Panc1 (cell line): ENCODE measurements at regions not wholly inside any gene's neighbourhood (a gene's known extent, or its start where the extent isn't known, plus 50 kb on each side); places are given as distances from the start of the nearest gene placed in this dataset.

ENCODE experiments used
- ATAC-seq: fragments of 200-7000 bp; cut with Tn5 transposase; 2 replicates; pipeline ENCODE4 v1.9.1; 2020; ENCODE audit warnings: mild to moderate bottlenecking, moderate library complexity
- BruUV-seq: library from RNA; stranded (reverse); fragments of 400-500 nt; replicated peaks from 2 replicates; lab custom pipeline; 2021; lab: Mats Ljungman, UMichigan
- CTCF ChIA-PET: fragments of 300-600 bp; sonication (Branson Sonifier 250); formaldehyde crosslinking; loops from one replicate; lab custom pipeline; 2022; ENCODE audit warnings: antibody characterized with exemption; lab: Charles Lee
- POLR2A ChIA-PET: fragments of 300-600 bp; sonication (Branson Sonifier 250); formaldehyde crosslinking; loops from one replicate; lab custom pipeline; 2022; ENCODE audit warnings: antibody characterized with exemption; lab: Charles Lee
- DNase-seq: peaks from one replicate; pipeline ENCODE4 v3.0.0-alpha.2; 2010; ENCODE audit warnings: low read depth, low spot score
- H3K27ac ChIP-seq: 2 replicates; pipeline ENCODE4 v1.5.1; 2011; ENCODE audit warnings: mild to moderate bottlenecking, low read length, inconsistent platforms
- H3K27me3 ChIP-seq: fragments of 200-500 bp; sonication (Bioruptor generic); 2 replicates; pipeline ENCODE4 v1.6.0; 2014; ENCODE audit warnings: low read length, inconsistent platforms; ENCODE audit not compliant: control insufficient read depth, insufficient read depth
- H3K36me3 ChIP-seq: fragments of 200-500 bp; sonication (Bioruptor generic); 2 replicates; pipeline ENCODE4 v1.5.1; 2014; ENCODE audit warnings: inconsistent platforms, mild to moderate bottlenecking, low read length, moderate library complexity; ENCODE audit not compliant: control insufficient read depth, insufficient read depth
- H3K4me1 ChIP-seq: 2 replicates; pipeline ENCODE4 v1.5.1; 2011; ENCODE audit warnings: inconsistent platforms, mild to moderate bottlenecking, low read length, moderate library complexity; ENCODE audit not compliant: control insufficient read depth, insufficient read depth
- H3K4me3 ChIP-seq, 2 experiments: 2 replicates each; pipeline ENCODE4 v1.5.1; 2011 to 2012; ENCODE audit warnings: low read depth in 2 of 2, low read length in 2 of 2, mild to moderate bottlenecking in 2 of 2, inconsistent platforms in 1 of 2, moderate library complexity in 1 of 2
- H3K9me3 ChIP-seq: fragments of 200-500 bp; sonication (Bioruptor generic); 2 replicates; pipeline ENCODE4 v1.5.1; 2014; ENCODE audit warnings: low read depth, mild to moderate bottlenecking, inconsistent platforms, low read length, moderate library complexity; ENCODE audit not compliant: control insufficient read depth, insufficient read depth
- CTCF ChIP-seq: fragments of 450-650 bp; IDR thresholded peaks from 2 replicates; pipeline ENCODE4 v1.5.1; 2017; ENCODE audit warnings: mild to moderate bottlenecking
- POLR2AphosphoS5 ChIP-seq: IDR thresholded peaks from 2 replicates; pipeline ENCODE4 v1.6.1; 2012; ENCODE audit warnings: mild to moderate bottlenecking, low read depth, low read length, moderate library complexity
- SIN3A ChIP-seq: IDR thresholded peaks from 2 replicates; pipeline ENCODE4 v1.6.1; 2012; ENCODE audit warnings: low read depth, mild to moderate bottlenecking, low read length, moderate library complexity, borderline replicate concordance; ENCODE audit not compliant: insufficient read depth
- TCF7L2 ChIP-seq: IDR thresholded peaks from 2 replicates; pipeline ENCODE4 v1.6.1; 2011; ENCODE audit warnings: mild to moderate bottlenecking, low read depth, low read length, inconsistent platforms
- in situ Hi-C: cut with HindIII; loops from 2 replicates; pipeline ENCODE4 v1.10.0; 2016; ENCODE audit warnings: low sequenced_read_pairs, low pct_unique_long_range_greater_than_20kb
- intact Hi-C: fragments of 100-400 bp; cut with micrococcal nuclease; formaldehyde crosslinking; loops from one replicate; pipeline ENCODE4 v1.10.0; 2022; ENCODE audit not compliant: unreplicated experiment
- TF ChIP-seq, protein P1 (sequence below), 2 experiments: IDR thresholded peaks; 2 replicates each; pipeline ENCODE4 v1.6.1; 2011 to 2012; ENCODE audit warnings: low read depth in 2 of 2, control low read depth in 1 of 2, low read length in 1 of 2, mild to moderate bottlenecking in 1 of 2, moderate library complexity in 1 of 2; ENCODE audit not compliant: insufficient read depth in 1 of 2

GRCh38 chr16:77540646-77541045 is 105.8 kb upstream of the ADAMTS18 start:
- Histone ChIP-seq H3K36me3 (no peaks in the 10 kb centered on the region), H3K4me3 (no peak overlapping the region), H3K9me3 (no peaks in the 10 kb centered on the region), H3K27me3 (no peaks in the 10 kb centered on the region), H3K27ac (no peak overlapping the region), H3K4me1 (no peaks in the 10 kb centered on the region)
- intact Hi-C loops: no loop called here
- CTCF ChIA-PET: no interaction called here
- no TSS peak for BruUV-seq
- no peak for DNase-seq
- no peak for ATAC-seq
- POLR2A ChIA-PET: no interaction called here
- in situ Hi-C loops: no loop called here
- TF ChIP-seq POLR2AphosphoS5 (no peak), SIN3A (no peak), CTCF (no peak), TCF7L2 (no peak)
- TF ChIP-seq, protein P1, sequence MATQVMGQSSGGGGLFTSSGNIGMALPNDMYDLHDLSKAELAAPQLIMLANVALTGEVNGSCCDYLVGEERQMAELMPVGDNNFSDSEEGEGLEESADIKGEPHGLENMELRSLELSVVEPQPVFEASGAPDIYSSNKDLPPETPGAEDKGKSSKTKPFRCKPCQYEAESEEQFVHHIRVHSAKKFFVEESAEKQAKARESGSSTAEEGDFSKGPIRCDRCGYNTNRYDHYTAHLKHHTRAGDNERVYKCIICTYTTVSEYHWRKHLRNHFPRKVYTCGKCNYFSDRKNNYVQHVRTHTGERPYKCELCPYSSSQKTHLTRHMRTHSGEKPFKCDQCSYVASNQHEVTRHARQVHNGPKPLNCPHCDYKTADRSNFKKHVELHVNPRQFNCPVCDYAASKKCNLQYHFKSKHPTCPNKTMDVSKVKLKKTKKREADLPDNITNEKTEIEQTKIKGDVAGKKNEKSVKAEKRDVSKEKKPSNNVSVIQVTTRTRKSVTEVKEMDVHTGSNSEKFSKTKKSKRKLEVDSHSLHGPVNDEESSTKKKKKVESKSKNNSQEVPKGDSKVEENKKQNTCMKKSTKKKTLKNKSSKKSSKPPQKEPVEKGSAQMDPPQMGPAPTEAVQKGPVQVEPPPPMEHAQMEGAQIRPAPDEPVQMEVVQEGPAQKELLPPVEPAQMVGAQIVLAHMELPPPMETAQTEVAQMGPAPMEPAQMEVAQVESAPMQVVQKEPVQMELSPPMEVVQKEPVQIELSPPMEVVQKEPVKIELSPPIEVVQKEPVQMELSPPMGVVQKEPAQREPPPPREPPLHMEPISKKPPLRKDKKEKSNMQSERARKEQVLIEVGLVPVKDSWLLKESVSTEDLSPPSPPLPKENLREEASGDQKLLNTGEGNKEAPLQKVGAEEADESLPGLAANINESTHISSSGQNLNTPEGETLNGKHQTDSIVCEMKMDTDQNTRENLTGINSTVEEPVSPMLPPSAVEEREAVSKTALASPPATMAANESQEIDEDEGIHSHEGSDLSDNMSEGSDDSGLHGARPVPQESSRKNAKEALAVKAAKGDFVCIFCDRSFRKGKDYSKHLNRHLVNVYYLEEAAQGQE (IDR thresholded peaks at IDR 0.05; ENCODE audit: insufficient read depth in 1 of 2, low read depth in 2 of 2, low read length in 1 of 2): no peak

DNA sequence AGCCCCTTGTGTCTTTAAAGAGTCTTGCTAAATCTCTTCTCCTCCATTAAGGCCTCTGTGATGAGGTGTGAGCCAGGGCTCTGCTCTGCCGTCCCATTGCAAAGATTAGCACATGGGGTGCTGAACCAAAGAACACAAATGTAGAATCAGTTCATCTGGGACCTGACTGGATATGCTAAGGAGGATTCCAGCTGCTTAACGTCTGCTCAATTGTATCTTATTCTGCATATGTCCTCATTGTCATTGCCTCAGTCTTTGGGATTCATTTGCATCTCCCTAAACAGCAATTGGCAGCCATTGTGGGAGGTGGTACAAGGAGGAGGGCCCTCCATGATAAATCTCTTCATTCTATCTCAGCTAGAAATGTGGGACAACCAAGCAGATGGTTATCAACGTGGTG is 106.3 kb upstream of the ADAMTS18 start:
- POLR2A ChIA-PET: no interaction called here
- DNase-seq: no peak
- no TSS peak for BruUV-seq
- no peaks in the 10 kb centered on the region for H3K36me3 ChIP-seq
- H3K9me3 ChIP-seq: no peaks in the 10 kb centered on the region
- no peak for ATAC-seq
- CTCF ChIA-PET: no interaction called here
- H3K27ac ChIP-seq: no peak overlapping the region
- H3K4me1 ChIP-seq: no peaks in the 10 kb centered on the region
- in situ Hi-C loops (no loop called here), intact Hi-C loops (no loop called here)
- no peak for TF ChIP-seq CTCF
- TF ChIP-seq TCF7L2: no peak
- TF ChIP-seq POLR2AphosphoS5: no peak
- TF ChIP-seq SIN3A: no peak
- TF ChIP-seq, protein P1 (IDR thresholded peaks at IDR 0.05; ENCODE audit: insufficient read depth in 1 of 2, low read depth in 2 of 2, low read length in 1 of 2): no peak
- H3K4me3 ChIP-seq: no peak overlapping the region
- H3K27me3 ChIP-seq: no peaks in the 10 kb centered on the region
